ENCODE measurements at regions not wholly inside any gene's neighbourhood (a gene's known extent, or its start where the extent isn't known, plus 50 kb on each side); places are given as distances from the start of the nearest gene placed in this dataset.

GRCh38 chr9:24488896-24489295 is 56.8 kb downstream of the IZUMO3 start:
- Histone ChIP-seq H3K4me3 (replicated peaks in 1 of 3) (no peak overlapping the region), H3K27ac (no peak overlapping the region), H3K27me3 (no peaks in the 10 kb centered on the region), H3K4me1 (no peaks in the 10 kb centered on the region), H3K9me3 (no peaks in the 10 kb centered on the region), H3K36me3 (no peaks in the 10 kb centered on the region)
- 81 to 82% methylated on average over 3 of the region's 3 CpGs for WGBS, 2 donors
- DNase-seq = no peak
- intact Hi-C loops (cut with DNase I) = no loop called here
- TF ChIP-seq CTCF (IDR thresholded peaks at IDR 0.05) (no peak), POLR2A (IDR thresholded peaks at IDR 0.05) (no peak)

- no peaks in the 10 kb centered on the region for H3K27me3 ChIP-seq
- TF ChIP-seq CTCF (IDR thresholded peaks at IDR 0.05) (no peak), POLR2A (IDR thresholded peaks at IDR 0.05) (no peak)
- H3K9me3 ChIP-seq = no peaks in the 10 kb centered on the region
- intact Hi-C loops (cut with DNase I) = no loop called here
- no peak overlapping the region for H3K4me3 ChIP-seq (replicated peaks in 1 of 3)
- no peak overlapping the region for H3K27ac ChIP-seq
- H3K4me1 ChIP-seq = no peaks in the 10 kb centered on the region
- no peaks in the 10 kb centered on the region for H3K36me3 ChIP-seq
- WGBS, 2 donors = 61 to 82% methylated on average over 1 of the region's 1 CpG
- no peak for DNase-seq
Observed at GRCh38 chr9:24487946-24488345, 57.8 kb downstream of the IZUMO3 start.

GRCh38 chr9:24487250-24487861 is 58.3 kb downstream of the IZUMO3 start:
- intact Hi-C loops (cut with DNase I) = no loop called here
- Histone ChIP-seq H3K27ac (no peak overlapping the region), H3K36me3 (no peaks in the 10 kb centered on the region), H3K4me3 (replicated peaks in 1 of 3) (no peak overlapping the region), H3K27me3 (no peaks in the 10 kb centered on the region), H3K9me3 (no peaks in the 10 kb centered on the region), H3K4me1 (no peaks in the 10 kb centered on the region)
- WGBS, 2 donors = 60 to 68% methylated on average over 3 of the region's 3 CpGs
- no peak for DNase-seq
- TF ChIP-seq POLR2A (IDR thresholded peaks at IDR 0.05) = no peak
- TF ChIP-seq CTCF (IDR thresholded peaks at IDR 0.05) = no peak

- H3K36me3 ChIP-seq = no peaks in the 10 kb centered on the region
- no peak overlapping the region for H3K27ac ChIP-seq
- H3K4me3 ChIP-seq (replicated peaks in 1 of 3) = no peak overlapping the region
- intact Hi-C loops (cut with DNase I) = no loop called here
- TF ChIP-seq POLR2A (IDR thresholded peaks at IDR 0.05) (no peak), CTCF (IDR thresholded peaks at IDR 0.05) (no peak)
- H3K9me3 ChIP-seq = no peaks in the 10 kb centered on the region
- 32 to 33% methylated on average over 6 of the region's 6 CpGs for WGBS, 2 donors
- no peaks in the 10 kb centered on the region for H3K4me1 ChIP-seq
- no peaks in the 10 kb centered on the region for H3K27me3 ChIP-seq
- no peak for DNase-seq
Observed at GRCh38 chr9:24479361-24480059, 66.2 kb downstream of the IZUMO3 start.

- no peak for TF ChIP-seq POLR2A (IDR thresholded peaks at IDR 0.05)
- no peak for TF ChIP-seq CTCF (IDR thresholded peaks at IDR 0.05)
- H3K4me3 ChIP-seq (replicated peaks in 1 of 3) = no peak overlapping the region
- H3K36me3 ChIP-seq = no peaks in the 10 kb centered on the region
- H3K27ac ChIP-seq = no peak overlapping the region
- DNase-seq = no peak
- H3K27me3 ChIP-seq = no peaks in the 10 kb centered on the region
- intact Hi-C loops (cut with DNase I) = no loop called here
- no peaks in the 10 kb centered on the region for H3K4me1 ChIP-seq
- 68 to 75% methylated on average over 2 of the region's 2 CpGs for WGBS, 2 donors
- H3K9me3 ChIP-seq = no peaks in the 10 kb centered on the region
Observed at GRCh38 chr9:24464319-24464951, 81.3 kb downstream of the IZUMO3 start.
